ENCODE measurements at regions not wholly inside any gene's neighbourhood (a gene's known extent, or its start where the extent isn't known, plus 50 kb on each side); places are given as distances from the start of the nearest gene placed in this dataset.

DNA sequence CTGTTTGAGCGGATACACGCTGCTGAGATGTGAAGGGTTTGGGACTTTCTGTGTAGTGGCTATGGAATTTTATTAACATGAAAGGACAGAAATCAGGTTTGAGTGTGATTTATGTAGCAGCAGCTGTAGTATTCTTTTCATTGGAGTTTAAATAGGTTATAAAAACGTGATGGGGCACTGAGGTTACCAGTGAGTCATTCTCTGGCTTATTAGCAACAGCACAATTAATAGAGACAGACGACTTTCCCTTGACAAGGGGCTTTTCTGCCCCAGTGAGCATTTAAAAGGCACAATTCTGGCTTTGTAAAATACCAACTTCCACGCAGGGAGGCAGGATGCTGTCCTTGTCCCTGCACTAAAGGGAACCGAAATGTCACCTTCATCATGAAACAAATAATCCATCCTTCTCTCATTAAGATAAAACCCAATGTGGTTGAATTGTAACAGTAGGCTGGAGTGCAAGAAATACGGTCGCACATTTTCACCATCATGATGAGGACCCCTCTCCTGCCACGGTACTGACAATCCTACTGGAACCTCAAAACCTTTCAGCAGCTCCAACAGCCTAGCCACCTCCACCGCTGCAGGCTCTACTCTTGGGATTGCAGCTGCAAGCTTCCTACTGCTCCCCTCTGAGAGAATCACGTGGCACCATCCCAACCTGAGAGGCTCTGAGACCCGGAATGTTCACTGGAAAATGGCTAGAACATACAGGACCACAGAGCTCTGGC is 293.9 kb downstream of the IRX1 start:
- TF ChIP-seq, protein P1, sequence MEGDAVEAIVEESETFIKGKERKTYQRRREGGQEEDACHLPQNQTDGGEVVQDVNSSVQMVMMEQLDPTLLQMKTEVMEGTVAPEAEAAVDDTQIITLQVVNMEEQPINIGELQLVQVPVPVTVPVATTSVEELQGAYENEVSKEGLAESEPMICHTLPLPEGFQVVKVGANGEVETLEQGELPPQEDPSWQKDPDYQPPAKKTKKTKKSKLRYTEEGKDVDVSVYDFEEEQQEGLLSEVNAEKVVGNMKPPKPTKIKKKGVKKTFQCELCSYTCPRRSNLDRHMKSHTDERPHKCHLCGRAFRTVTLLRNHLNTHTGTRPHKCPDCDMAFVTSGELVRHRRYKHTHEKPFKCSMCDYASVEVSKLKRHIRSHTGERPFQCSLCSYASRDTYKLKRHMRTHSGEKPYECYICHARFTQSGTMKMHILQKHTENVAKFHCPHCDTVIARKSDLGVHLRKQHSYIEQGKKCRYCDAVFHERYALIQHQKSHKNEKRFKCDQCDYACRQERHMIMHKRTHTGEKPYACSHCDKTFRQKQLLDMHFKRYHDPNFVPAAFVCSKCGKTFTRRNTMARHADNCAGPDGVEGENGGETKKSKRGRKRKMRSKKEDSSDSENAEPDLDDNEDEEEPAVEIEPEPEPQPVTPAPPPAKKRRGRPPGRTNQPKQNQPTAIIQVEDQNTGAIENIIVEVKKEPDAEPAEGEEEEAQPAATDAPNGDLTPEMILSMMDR (conservative IDR thresholded peaks at IDR 0.05; ENCODE audit: low read length), result no peak
- no peak overlapping the region for H3K4me3 ChIP-seq (ENCODE audit: low read length)
- DNase-seq (ENCODE audit: low read depth), result no peak

DNA sequence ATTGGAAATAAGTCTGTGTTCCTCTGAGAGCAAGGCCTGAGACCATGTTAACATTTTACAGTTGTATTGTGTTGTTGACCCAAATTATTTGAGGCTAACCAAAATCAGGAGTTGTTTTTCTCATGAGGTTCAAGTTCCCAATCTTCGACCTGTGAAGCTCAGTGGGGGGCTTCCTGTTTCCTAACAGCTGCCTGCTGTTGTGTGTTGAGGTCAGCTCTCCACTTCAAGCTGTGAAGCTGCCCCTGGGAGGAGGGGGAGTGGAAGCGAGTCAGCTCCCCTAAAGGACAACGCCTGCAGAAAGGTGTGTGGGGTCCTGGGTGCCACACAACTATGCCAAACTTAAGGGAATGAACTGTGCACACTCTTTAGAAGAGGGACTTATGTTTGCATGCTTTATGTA is 295.5 kb downstream of the IRX1 start:
- no peak overlapping the region for H3K4me3 ChIP-seq (ENCODE audit: low read length)
- TF ChIP-seq, protein P1 (conservative IDR thresholded peaks at IDR 0.05; ENCODE audit: low read length), result no peak
- no peak for DNase-seq (ENCODE audit: low read depth)

DNA sequence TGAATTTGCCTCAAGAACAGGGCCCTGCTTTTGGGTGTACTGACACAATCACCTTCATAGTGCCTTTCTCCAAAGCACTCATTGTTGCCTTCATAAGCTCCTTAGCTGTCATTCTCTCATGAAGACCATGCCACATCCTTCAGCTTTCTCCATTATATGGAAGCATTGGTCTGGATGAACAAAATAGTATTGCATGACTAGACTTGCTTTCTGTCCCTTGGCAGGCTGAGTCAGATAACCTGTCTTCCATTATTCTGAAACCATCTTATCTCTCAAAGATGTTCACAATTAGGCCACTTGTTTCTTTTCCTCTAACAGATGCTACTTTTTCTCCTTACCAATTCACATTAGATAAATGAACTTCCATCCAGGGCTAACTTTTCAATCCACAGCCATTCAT is 297.9 kb downstream of the IRX1 start:
- H3K4me3 ChIP-seq (ENCODE audit: low read length), result no peak overlapping the region
- TF ChIP-seq, protein P1 (conservative IDR thresholded peaks at IDR 0.05; ENCODE audit: low read length), result no peak
- DNase-seq (ENCODE audit: low read depth), result no peak

DNA sequence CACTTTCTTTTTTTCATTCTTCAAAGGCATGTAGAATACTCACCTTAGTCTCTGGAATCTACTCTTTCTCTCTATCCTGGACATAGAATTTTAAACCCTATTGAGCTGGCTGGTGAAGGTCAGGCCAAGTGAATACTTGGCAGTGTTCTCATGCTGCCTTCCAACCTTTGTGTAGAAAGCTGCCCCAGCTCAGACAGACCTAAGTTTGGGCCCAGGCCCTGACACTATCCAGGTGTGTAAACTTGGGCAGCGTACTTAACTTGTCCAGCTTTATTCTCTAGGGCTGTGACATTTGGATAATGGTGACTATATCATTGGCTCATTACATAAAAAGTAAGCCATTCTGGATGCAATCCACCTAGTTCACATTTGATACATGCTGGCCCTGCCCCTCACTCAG is 298.3 kb downstream of the IRX1 start:
- TF ChIP-seq, protein P1 (conservative IDR thresholded peaks at IDR 0.05; ENCODE audit: low read length), result no peak
- no peak overlapping the region for H3K4me3 ChIP-seq (ENCODE audit: low read length)
- no peak for DNase-seq (ENCODE audit: low read depth)

DNA sequence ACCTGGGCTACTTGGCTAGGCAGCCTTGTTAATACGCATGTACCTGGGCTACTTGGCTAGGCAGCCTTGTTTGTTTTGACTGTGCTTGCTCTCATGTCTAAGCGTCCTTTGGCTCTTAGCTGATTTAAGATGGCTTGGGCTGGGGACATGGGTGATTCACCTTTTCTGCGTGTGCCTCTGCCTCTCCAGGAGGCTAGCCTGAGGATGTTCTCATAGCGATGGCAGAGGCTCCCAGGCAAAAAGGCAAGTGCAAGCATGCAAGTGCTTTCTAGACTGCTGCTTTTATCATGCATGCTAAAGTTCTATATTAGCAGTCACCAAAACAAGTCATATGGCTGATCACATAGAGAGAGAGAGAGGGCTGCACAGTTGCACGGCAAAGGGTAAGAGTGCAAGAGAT is 300.5 kb downstream of the IRX1 start:
- TF ChIP-seq, protein P1 (conservative IDR thresholded peaks at IDR 0.05; ENCODE audit: low read length), result no peak
- no peak overlapping the region for H3K4me3 ChIP-seq (ENCODE audit: low read length)
- no peak for DNase-seq (ENCODE audit: low read depth)

DNA sequence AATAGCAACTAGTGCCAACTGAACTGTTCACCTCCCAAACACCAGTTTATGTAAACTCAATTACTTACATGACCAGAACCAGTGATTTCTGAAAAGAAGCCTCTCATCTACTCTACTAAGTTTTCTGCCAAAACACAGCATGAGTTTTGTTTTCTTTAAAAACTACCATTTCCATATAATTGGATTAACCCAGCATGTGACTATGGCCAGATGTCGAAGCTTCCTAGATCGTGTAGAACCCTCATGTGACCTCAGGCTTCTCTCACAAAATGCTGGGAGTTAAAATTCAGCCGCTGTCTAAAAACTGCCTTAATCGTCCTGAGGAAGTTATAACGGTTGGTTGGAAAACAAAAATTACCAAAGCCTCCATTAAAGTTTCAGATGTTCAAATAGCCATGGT is 303.5 kb downstream of the IRX1 start:
- H3K4me3 ChIP-seq (ENCODE audit: low read length), result no peak overlapping the region
- DNase-seq (ENCODE audit: low read depth), result no peak
- TF ChIP-seq, protein P1 (conservative IDR thresholded peaks at IDR 0.05; ENCODE audit: low read length), result no peak

DNA sequence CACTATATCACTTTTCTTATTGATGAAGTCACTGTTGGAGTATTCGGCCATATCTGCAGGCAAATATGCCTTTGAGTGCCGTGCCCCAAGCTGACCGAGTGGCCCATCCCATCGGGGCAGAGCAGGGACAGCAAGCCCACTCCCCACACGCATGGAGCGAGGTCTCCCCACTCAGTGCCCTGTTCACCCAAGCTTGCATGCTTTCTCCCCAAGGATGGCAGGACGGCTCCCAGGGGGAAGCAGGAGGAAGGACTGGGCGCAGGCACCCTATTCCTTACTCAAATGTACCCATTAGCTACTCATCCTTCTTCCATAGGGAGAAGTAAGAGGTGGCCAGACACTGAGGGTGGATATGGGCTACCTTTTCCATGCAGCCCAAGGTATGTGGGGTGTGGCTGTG is 309.0 kb downstream of the IRX1 start:
- no peak for DNase-seq (ENCODE audit: low read depth)
- no peak overlapping the region for H3K4me3 ChIP-seq (ENCODE audit: low read length)
- TF ChIP-seq, protein P1 (conservative IDR thresholded peaks at IDR 0.05; ENCODE audit: low read length), result no peak

Measured in AG10803 (cell line).